ES-I3 (cell line): ENCODE measurements at regions not wholly inside any gene's neighbourhood (a gene's known extent, or its start where the extent isn't known, plus 50 kb on each side); places are given as distances from the start of the nearest gene placed in this dataset.
"Not testable (repeated sequence)": the region's sequence is repeated elsewhere in the genome, so short reads cannot be mapped to it uniquely, and the experiment has no call there.

Experiments used
- H3K36me3 ChIP-seq: 2 replicates; pipeline ENCODE4 v1.6.1; 2013; ENCODE audit warnings: mild to moderate bottlenecking, low read length, control low read depth, moderate library complexity; ENCODE audit not compliant: insufficient read depth
- H3K4me1 ChIP-seq: 2 replicates; pipeline ENCODE4 v1.6.1; 2013; ENCODE audit warnings: mild to moderate bottlenecking, control low read depth, low read length; ENCODE audit not compliant: insufficient read depth
- H3K9ac ChIP-seq: 2 replicates; pipeline ENCODE4 v1.6.1; 2013; ENCODE audit warnings: low read depth, mild to moderate bottlenecking, low read length, moderate library complexity
- H3K9me3 ChIP-seq: 2 replicates; pipeline ENCODE4 v1.6.1; 2013; ENCODE audit warnings: mild to moderate bottlenecking, low read length, moderate library complexity; ENCODE audit not compliant: control insufficient read depth, insufficient read depth

GRCh38 chr12:113719911-113720591 is 246.1 kb downstream of the RBM19 start:
- H3K36me3 ChIP-seq, result no peaks in the 10 kb centered on the region
- H3K4me1 ChIP-seq, result peaks cover 6% of the 10 kb centered on the region; the same call in 1 of the 2 replicates
- no peaks in the 10 kb centered on the region for H3K9me3 ChIP-seq
- H3K9ac ChIP-seq, result no peak overlapping the region

GRCh38 chr12:113713156-113713555 is 241.5 kb upstream of the LHX5 start:
- Histone ChIP-seq H3K9ac (no peak overlapping the region), H3K36me3 (no peaks in the 10 kb centered on the region), H3K4me1 (no peaks in the 10 kb centered on the region)

GRCh38 chr12:113712481-113712880 is 240.8 kb upstream of the LHX5 start:
- Histone ChIP-seq H3K4me1 (no peaks in the 10 kb centered on the region), H3K36me3 (no peaks in the 10 kb centered on the region), H3K9ac (no peak overlapping the region), H3K9me3 (peaks cover 3% of the 10 kb centered on the region; the same call in 1 of the 2 replicates)

More at GRCh38 chr12:113713156-113713555, 241.5 kb upstream of the LHX5 start:
- H3K9me3 ChIP-seq, result peaks cover 3% of the 10 kb centered on the region; the same call in 1 of the 2 replicates

GRCh38 chr12:113710216-113710615 is 238.5 kb upstream of the LHX5 start:
- Histone ChIP-seq H3K4me1 (no peaks in the 10 kb centered on the region), H3K9ac (no peak overlapping the region), H3K36me3 (no peaks in the 10 kb centered on the region), H3K9me3 (peaks cover 3% of the 10 kb centered on the region; the same call in 1 of the 2 replicates)

- no peak overlapping the region for H3K9ac ChIP-seq
- peaks cover 3% of the 10 kb centered on the region; the same call in 1 of the 2 replicates for H3K9me3 ChIP-seq
- no peaks in the 10 kb centered on the region for H3K4me1 ChIP-seq
- no peaks in the 10 kb centered on the region for H3K36me3 ChIP-seq
Measured at GRCh38 chr12:113709456-113709855, 237.8 kb upstream of the LHX5 start.

GRCh38 chr12:113702836-113703235 is 231.2 kb upstream of the LHX5 start:
- Histone ChIP-seq H3K4me1 (peaks cover 15% of the 10 kb centered on the region), H3K36me3 (no peaks in the 10 kb centered on the region), H3K9me3 (no peaks in the 10 kb centered on the region), H3K9ac (no peak overlapping the region)

GRCh38 chr12:113702276-113702675 is 230.6 kb upstream of the LHX5 start:
- Histone ChIP-seq H3K9ac (no peak overlapping the region), H3K9me3 (no peaks in the 10 kb centered on the region), H3K4me1 (peaks cover 21% of the 10 kb centered on the region), H3K36me3 (no peaks in the 10 kb centered on the region)

- Histone ChIP-seq H3K4me1 (peaks cover 21% of the 10 kb centered on the region), H3K9ac (no peak overlapping the region), H3K36me3 (no peaks in the 10 kb centered on the region), H3K9me3 (no peaks in the 10 kb centered on the region)
Measured at GRCh38 chr12:113700943-113701342, 229.3 kb upstream of the LHX5 start.

GRCh38 chr12:113699984-113700383 is 228.3 kb upstream of the LHX5 start:
- not testable (repeated sequence) for H3K9ac ChIP-seq, H3K36me3 ChIP-seq, H3K9me3 ChIP-seq
- peaks cover 21% of the 10 kb centered on the region for H3K4me1 ChIP-seq

- Histone ChIP-seq H3K4me1 (peaks cover 21% of the 10 kb centered on the region), H3K9ac (no peak overlapping the region), H3K36me3 (no peaks in the 10 kb centered on the region), H3K9me3 (no peaks in the 10 kb centered on the region)
Measured at GRCh38 chr12:113698510-113698858, 226.8 kb upstream of the LHX5 start.

- Histone ChIP-seq H3K9me3 (no peaks in the 10 kb centered on the region), H3K9ac (no peak overlapping the region), H3K36me3 (no peaks in the 10 kb centered on the region), H3K4me1 (peaks cover 21% of the 10 kb centered on the region)
Measured at GRCh38 chr12:113697651-113698509, 226.2 kb upstream of the LHX5 start.

- no peaks in the 10 kb centered on the region for H3K9me3 ChIP-seq
- H3K4me1 ChIP-seq, result peaks cover 21% of the 10 kb centered on the region
- H3K9ac ChIP-seq, result no peak overlapping the region
- no peaks in the 10 kb centered on the region for H3K36me3 ChIP-seq
Measured at GRCh38 chr12:113697104-113697503, 225.4 kb upstream of the LHX5 start.

GRCh38 chr12:113693693-113694092 is 222.0 kb upstream of the LHX5 start:
- H3K9me3 ChIP-seq, result no peaks in the 10 kb centered on the region
- H3K9ac ChIP-seq, result no peak overlapping the region
- no peaks in the 10 kb centered on the region for H3K36me3 ChIP-seq
- H3K4me1 ChIP-seq, result peaks cover 13% of the 10 kb centered on the region

- H3K36me3 ChIP-seq, result no peaks in the 10 kb centered on the region
Measured at GRCh38 chr12:113689047-113689610, 217.5 kb upstream of the LHX5 start.

GRCh38 chr12:113688313-113688712 is 216.6 kb upstream of the LHX5 start:
- Histone ChIP-seq H3K9ac (no peak overlapping the region), H3K9me3 (no peaks in the 10 kb centered on the region), H3K36me3 (no peaks in the 10 kb centered on the region), H3K4me1 (no peaks in the 10 kb centered on the region)

More at GRCh38 chr12:113689047-113689610, 217.5 kb upstream of the LHX5 start:
- Histone ChIP-seq H3K9me3 (no peaks in the 10 kb centered on the region), H3K9ac (no peak overlapping the region), H3K4me1 (no peaks in the 10 kb centered on the region)
